Lower lobe of right lung (tissue), 2 donors: ENCODE measurements at regions not wholly inside any gene's neighbourhood (a gene's known extent, or its start where the extent isn't known, plus 50 kb on each side); places are given as distances from the start of the nearest gene placed in this dataset.

Source experiments
- ATAC-seq, 2 donors: fragments of 200-7000 bp; cut with Tn5 transposase; one replicate each; pipeline ENCODE4 v1.9.1; 2020 to 2022; ENCODE audit warnings: mild to moderate bottlenecking in 2 of 2, moderate library complexity in 2 of 2
- DNase-seq: peaks from one replicate; pipeline ENCODE4 v3.0.0-alpha.2; 2020
- H3K27ac ChIP-seq: fragments of 200-600 bp; one replicate; pipeline ENCODE4 v1.8.0; 2022
- H3K27me3 ChIP-seq: fragments of 200-600 bp; one replicate; pipeline ENCODE4 v1.8.0; 2022; ENCODE audit warnings: low read depth
- H3K36me3 ChIP-seq: fragments of 200-600 bp; one replicate; pipeline ENCODE4 v1.8.0; 2022; ENCODE audit warnings: mild to moderate bottlenecking
- H3K4me1 ChIP-seq: fragments of 200-600 bp; one replicate; pipeline ENCODE4 v1.8.0; 2022
- H3K4me3 ChIP-seq: fragments of 200-600 bp; one replicate; pipeline ENCODE4 v1.8.0; 2022; ENCODE audit warnings: mild to moderate bottlenecking
- H3K9me3 ChIP-seq: fragments of 200-600 bp; one replicate; pipeline ENCODE4 v1.8.0; 2022
- CTCF ChIP-seq: fragments of 200-600 bp; IDR thresholded peaks from one replicate; pipeline ENCODE4 v1.8.0; 2022; ENCODE audit warnings: antibody characterized with exemption, mild to moderate bottlenecking
- intact Hi-C: fragments of 100-400 bp; cut with DNase I; formaldehyde crosslinking; loops from one replicate; pipeline ENCODE4 v1.11.0; 2022
- donor health status: DM: no; HTN: yes; CAD: no; lungs with severe emphysema.

GRCh38 chr4:104983615-104984179, 163.0 kb upstream of the TET2 start:
- Histone ChIP-seq H3K27me3 (no peaks in the 10 kb centered on the region), H3K4me1 (no peaks in the 10 kb centered on the region), H3K9me3 (no peaks in the 10 kb centered on the region), H3K27ac (no peak overlapping the region), H3K4me3 (no peak overlapping the region), H3K36me3 (no peaks in the 10 kb centered on the region)
- DNase-seq (no peak), ATAC-seq (no peak)
- TF ChIP-seq CTCF = no peak
- intact Hi-C loops = no loop called here

- no peak for ATAC-seq
- H3K9me3 ChIP-seq = no peaks in the 10 kb centered on the region
- no peak overlapping the region for H3K27ac ChIP-seq
- H3K27me3 ChIP-seq = no peaks in the 10 kb centered on the region
- DNase-seq = no peak
- intact Hi-C loops = no loop called here
- no peaks in the 10 kb centered on the region for H3K4me1 ChIP-seq
- no peak overlapping the region for H3K4me3 ChIP-seq
- H3K36me3 ChIP-seq = no peaks in the 10 kb centered on the region
- TF ChIP-seq CTCF = no peak
Observed at GRCh38 chr4:104986306-104986705, 160.4 kb upstream of the TET2 start.

- Histone ChIP-seq H3K27ac (no peak overlapping the region), H3K27me3 (no peaks in the 10 kb centered on the region), H3K4me3 (no peak overlapping the region), H3K9me3 (peaks cover 8% of the 10 kb centered on the region), H3K36me3 (no peaks in the 10 kb centered on the region), H3K4me1 (no peaks in the 10 kb centered on the region)
- ATAC-seq = no peak
- no peak for DNase-seq
- no peak for TF ChIP-seq CTCF
- intact Hi-C loops = no loop called here
Observed at GRCh38 chr4:104989371-104989770, 157.3 kb upstream of the TET2 start.

GRCh38 chr4:105002278-105002677, 144.4 kb upstream of the TET2 start:
- no peaks in the 10 kb centered on the region for H3K4me1 ChIP-seq
- no peak for TF ChIP-seq CTCF
- H3K36me3 ChIP-seq = no peaks in the 10 kb centered on the region
- ATAC-seq (peak in 1 of 2 donors; percentile 23), DNase-seq (no peak)
- no peaks in the 10 kb centered on the region for H3K9me3 ChIP-seq
- intact Hi-C loops = no loop called here
- H3K27me3 ChIP-seq = no peaks in the 10 kb centered on the region
- no peak overlapping the region for H3K4me3 ChIP-seq
- H3K27ac ChIP-seq = no peak overlapping the region

GRCh38 chr4:105014234-105014633, 132.4 kb upstream of the TET2 start:
- no peak overlapping the region for H3K4me3 ChIP-seq
- DNase-seq (no peak), ATAC-seq (no peak)

More at GRCh38 chr4:105014234-105014633, 132.4 kb upstream of the TET2 start:
- intact Hi-C loops = no loop called here
- no peaks in the 10 kb centered on the region for H3K27me3 ChIP-seq
- no peaks in the 10 kb centered on the region for H3K4me1 ChIP-seq
- H3K36me3 ChIP-seq = no peaks in the 10 kb centered on the region
- no peak for TF ChIP-seq CTCF
- no peak overlapping the region for H3K27ac ChIP-seq
- no peaks in the 10 kb centered on the region for H3K9me3 ChIP-seq
